Esophagus squamous epithelium (tissue), 4 donors: ENCODE measurements at regions not wholly inside any gene's neighbourhood (a gene's known extent, or its start where the extent isn't known, plus 50 kb on each side); places are given as distances from the start of the nearest gene placed in this dataset.
"Not testable (repeated sequence)": the region's sequence is repeated elsewhere in the genome, so short reads cannot be mapped to it uniquely, and the experiment has no call there.

Source experiments
- CTCF ChIP-seq, 6 experiments: fragments of 450-650 bp in 4 of 6; fragments of 200-600 bp in 2 of 6; sonication (generic) in 2 of 6; IDR thresholded peaks; one replicate each; pipeline ENCODE4 v1.5.1; 2016 to 2019; ENCODE audit warnings: antibody characterized with exemption in 6 of 6, mild to moderate bottlenecking in 4 of 6, moderate library complexity in 4 of 6
- POLR2A ChIP-seq, 4 donors: fragments of 450-650 bp; IDR thresholded peaks; one replicate each; pipeline ENCODE4 v1.6.1; 2017; ENCODE audit warnings: antibody characterized with exemption in 4 of 4, mild to moderate bottlenecking in 4 of 4, moderate library complexity in 3 of 4

- TF ChIP-seq CTCF, POLR2A (IDR thresholded peaks at IDR 0.05): not testable (repeated sequence)
Observed at GRCh38 chr10:16165067-16165466, 271.7 kb upstream of the PTER start.
